Hepatocyte (in vitro differentiated cells): ENCODE measurements at regions not wholly inside any gene's neighbourhood (a gene's known extent, or its start where the extent isn't known, plus 50 kb on each side); places are given as distances from the start of the nearest gene placed in this dataset.
A peak's percentile ranks its signal among the peaks of the same experiment; 100 is the strongest.

Experiments
- DNase-seq: peaks from one replicate; pipeline ENCODE4 v3.0.0-alpha.2; 2016; ENCODE audit warnings: low spot score
- H2AFZ ChIP-seq: fragments of 200-600 bp; sonication (generic); 2 replicates; pipeline ENCODE4 v1.6.0; 2016; ENCODE audit warnings: antibody characterized with exemption, mild to moderate bottlenecking
- H3K27ac ChIP-seq: fragments of 200-600 bp; sonication (generic); 2 replicates; pipeline ENCODE4 v1.5.1; 2016; ENCODE audit warnings: mild to moderate bottlenecking
- H3K27me3 ChIP-seq: fragments of 200-600 bp; sonication (generic); 2 replicates; pipeline ENCODE4 v1.6.1; 2016
- H3K36me3 ChIP-seq: fragments of 200-600 bp; sonication (generic); replicated peaks from 2 replicates; pipeline ENCODE4 v1.5.1; 2016; ENCODE audit warnings: low read depth; ENCODE audit not compliant: insufficient read depth
- H3K4me1 ChIP-seq: fragments of 200-600 bp; sonication (generic); 2 replicates; pipeline ENCODE4 v1.5.1; 2016; ENCODE audit warnings: mild to moderate bottlenecking, moderate library complexity; ENCODE audit not compliant: insufficient read depth
- H3K4me2 ChIP-seq: fragments of 200-600 bp; sonication (generic); 2 replicates; pipeline ENCODE4 v1.6.0; 2016
- H3K4me3 ChIP-seq: fragments of 200-600 bp; sonication (generic); 2 replicates; pipeline ENCODE4 v1.5.1; 2016; ENCODE audit warnings: mild to moderate bottlenecking
- H3K79me2 ChIP-seq: fragments of 200-600 bp; sonication (generic); 2 replicates; pipeline ENCODE4 v1.6.0; 2017; ENCODE audit warnings: mild to moderate bottlenecking
- H3K9me2 ChIP-seq: fragments of 200-600 bp; sonication (generic); replicated peaks from 2 replicates; pipeline ENCODE4 v1.6.0; 2017; ENCODE audit warnings: mild to moderate bottlenecking; ENCODE audit not compliant: insufficient read depth
- H3K9me3 ChIP-seq: fragments of 200-600 bp; sonication (generic); 2 replicates; pipeline ENCODE4 v1.5.1; 2016; ENCODE audit warnings: low read depth, mild to moderate bottlenecking
- H4K20me1 ChIP-seq: fragments of 200-600 bp; sonication (generic); 2 replicates; pipeline ENCODE4 v1.6.0; 2016; ENCODE audit warnings: mild to moderate bottlenecking; ENCODE audit not compliant: insufficient read depth, poor library complexity, severe bottlenecking
- CTCF ChIP-seq: fragments of 200-600 bp; sonication (generic); IDR thresholded peaks from 2 replicates; pipeline ENCODE4 v1.5.1; 2016; ENCODE audit warnings: antibody characterized with exemption, mild to moderate bottlenecking; ENCODE audit not compliant: poor library complexity
- EZH2 ChIP-seq: fragments of 200-600 bp; sonication (generic); IDR thresholded peaks from 2 replicates; pipeline ENCODE4 v1.6.1; 2016; ENCODE audit warnings: antibody characterized with exemption, mild to moderate bottlenecking, borderline replicate concordance
- EZH2phosphoT487 ChIP-seq: fragments of 200-600 bp; sonication (generic); IDR thresholded peaks from one replicate; pipeline ENCODE4 v1.6.1; 2018; ENCODE audit warnings: antibody characterized with exemption, mild to moderate bottlenecking, low read depth, moderate library complexity; ENCODE audit not compliant: unreplicated experiment, severe bottlenecking
- WGBS: methylation state at CpG from one replicate; pipeline ENCODE4 v1.1.6; 2016; ENCODE audit warnings: low lambda C conversion rate; ENCODE audit errors: missing lambda C conversion rate; 5-methylcytosine and 5-hydroxymethylcytosine counted together

- no peak overlapping the region for H2AFZ ChIP-seq
- TF ChIP-seq EZH2phosphoT487: no peak
- no peak for TF ChIP-seq CTCF
- no peak for TF ChIP-seq EZH2
- 58% methylated on average over 2 of the region's 2 CpGs for WGBS
Measured at GRCh38 chr12:75965661-75966060, 65.9 kb downstream of the PHLDA1 start.

GRCh38 chr12:75964150-75964549 is 67.4 kb downstream of the PHLDA1 start:
- Histone ChIP-seq H3K4me3 (no peak overlapping the region), H3K27ac (no peak overlapping the region), H3K4me1 (peaks cover 13% of the 10 kb centered on the region), H3K36me3 (no peaks in the 10 kb centered on the region), H3K9me3 (no peaks in the 10 kb centered on the region), H2AFZ (no peak overlapping the region), H4K20me1 (no peaks in the 10 kb centered on the region), H3K27me3 (no peaks in the 10 kb centered on the region), H3K4me2 (no peak overlapping the region), H3K79me2 (no peaks in the 10 kb centered on the region), H3K9me2 (no peaks in the 10 kb centered on the region)
- peak; percentile 50 for DNase-seq
- WGBS: 53% methylated on average over 1 of the region's 1 CpG
- TF ChIP-seq EZH2: no peak
- TF ChIP-seq CTCF: no peak
- TF ChIP-seq EZH2phosphoT487: no peak

More at GRCh38 chr12:75965661-75966060, 65.9 kb downstream of the PHLDA1 start:
- H3K27ac ChIP-seq: no peak overlapping the region
- H3K36me3 ChIP-seq: no peaks in the 10 kb centered on the region
- H3K9me2 ChIP-seq: no peaks in the 10 kb centered on the region
- H3K4me1 ChIP-seq: peaks cover under 1% of the 10 kb centered on the region
- DNase-seq: no peak
- no peaks in the 10 kb centered on the region for H3K27me3 ChIP-seq
- H3K4me2 ChIP-seq: no peak overlapping the region
- no peak overlapping the region for H3K4me3 ChIP-seq
- H3K79me2 ChIP-seq: no peaks in the 10 kb centered on the region
- H3K9me3 ChIP-seq: no peaks in the 10 kb centered on the region
- no peaks in the 10 kb centered on the region for H4K20me1 ChIP-seq

- 99% methylated on average over 4 of the region's 4 CpGs for WGBS
- no peaks in the 10 kb centered on the region for H3K27me3 ChIP-seq
- H3K4me3 ChIP-seq: no peak overlapping the region
- peaks cover 15% of the 10 kb centered on the region for H3K4me1 ChIP-seq
- H2AFZ ChIP-seq: no peak overlapping the region
- no peaks in the 10 kb centered on the region for H3K36me3 ChIP-seq
- no peaks in the 10 kb centered on the region for H4K20me1 ChIP-seq
- no peaks in the 10 kb centered on the region for H3K9me3 ChIP-seq
- no peaks in the 10 kb centered on the region for H3K9me2 ChIP-seq
- H3K79me2 ChIP-seq: no peaks in the 10 kb centered on the region
- no peak overlapping the region for H3K27ac ChIP-seq
- DNase-seq: no peak
- no peak for TF ChIP-seq EZH2
- TF ChIP-seq EZH2phosphoT487: no peak
- no peak for TF ChIP-seq CTCF
- H3K4me2 ChIP-seq: no peak overlapping the region
Measured at GRCh38 chr12:75961878-75962277, 69.7 kb downstream of the PHLDA1 start.
